Neural crest cell (in vitro differentiated cells): ENCODE measurements at regions not wholly inside any gene's neighbourhood (a gene's known extent, or its start where the extent isn't known, plus 50 kb on each side); places are given as distances from the start of the nearest gene placed in this dataset.

Experiments
- DNase-seq: peaks from one replicate; pipeline ENCODE4 v3.0.0; 2021; ENCODE audit warnings: low read depth, mixed read lengths, low spot score
- H3K27ac Mint-ChIP-seq: one replicate; pipeline ENCODE4 v1.8.0; 2021; ENCODE audit warnings: mild to moderate bottlenecking, mixed read lengths; ENCODE audit not compliant: unreplicated experiment
- H3K27me3 Mint-ChIP-seq: 2 replicates; pipeline ENCODE4 v1.8.0; 2021; ENCODE audit warnings: low read depth, mild to moderate bottlenecking, mixed read lengths
- H3K36me3 Mint-ChIP-seq: 2 replicates; pipeline ENCODE4 v1.8.0; 2021; ENCODE audit warnings: low read depth, mild to moderate bottlenecking, mixed read lengths
- H3K4me1 Mint-ChIP-seq: 2 replicates; pipeline ENCODE4 v1.8.0; 2021; ENCODE audit warnings: mixed read lengths
- H3K4me3 Mint-ChIP-seq: one replicate; pipeline ENCODE4 v1.8.0; 2021; ENCODE audit warnings: mild to moderate bottlenecking, mixed read lengths
- H3K9me3 Mint-ChIP-seq: 2 replicates; pipeline ENCODE4 v1.8.0; 2021; ENCODE audit warnings: mixed read lengths
- TF ChIP-seq, protein P1 (sequence below): fragments of 200-600 bp; sonication (generic); conservative IDR thresholded peaks from 2 replicates; pipeline ENCODE4 v1.5.0; 2021; ENCODE audit warnings: antibody characterized with exemption, mild to moderate bottlenecking

DNA sequence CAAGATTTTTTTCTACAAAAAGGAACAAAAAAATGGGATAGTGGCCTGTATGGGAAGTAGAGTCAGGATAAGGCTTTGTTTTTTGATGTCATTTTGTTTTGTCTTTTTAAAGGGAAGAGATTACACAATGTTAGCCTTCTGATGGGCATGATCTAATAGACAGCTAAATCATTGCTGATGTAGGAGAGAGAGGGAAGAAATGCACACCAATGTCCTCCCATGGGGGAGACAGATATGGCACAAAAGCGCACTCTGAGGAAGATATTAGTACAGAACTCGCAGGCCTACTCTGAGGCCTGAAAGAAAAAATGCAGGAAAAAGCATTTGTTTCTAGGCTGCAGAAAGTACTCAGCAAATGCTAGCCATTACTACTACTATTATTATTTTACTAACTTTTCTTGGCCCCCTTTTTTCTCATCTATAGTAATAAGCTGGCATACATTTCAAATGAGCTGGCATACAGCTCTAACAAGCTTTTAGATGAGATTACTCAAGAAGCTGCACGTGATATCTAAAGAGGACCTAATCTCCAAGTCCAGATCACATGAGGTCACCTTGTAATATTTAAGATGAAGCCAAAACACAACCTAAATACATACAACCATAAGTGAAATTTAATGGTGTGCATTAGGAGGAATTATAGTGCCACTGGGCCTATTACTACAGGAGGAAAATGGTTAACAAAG is 269.4 kb upstream of the TANK start:
- Mint-ChIP-seq H3K27ac (no peak overlapping the region), H3K36me3 (no peaks in the 10 kb centered on the region), H3K9me3 (peaks cover 3% of the 10 kb centered on the region), H3K4me1 (no peaks in the 10 kb centered on the region), H3K27me3 (no peaks in the 10 kb centered on the region), H3K4me3 (no peak overlapping the region)
- no peak for DNase-seq
- TF ChIP-seq, protein P1, sequence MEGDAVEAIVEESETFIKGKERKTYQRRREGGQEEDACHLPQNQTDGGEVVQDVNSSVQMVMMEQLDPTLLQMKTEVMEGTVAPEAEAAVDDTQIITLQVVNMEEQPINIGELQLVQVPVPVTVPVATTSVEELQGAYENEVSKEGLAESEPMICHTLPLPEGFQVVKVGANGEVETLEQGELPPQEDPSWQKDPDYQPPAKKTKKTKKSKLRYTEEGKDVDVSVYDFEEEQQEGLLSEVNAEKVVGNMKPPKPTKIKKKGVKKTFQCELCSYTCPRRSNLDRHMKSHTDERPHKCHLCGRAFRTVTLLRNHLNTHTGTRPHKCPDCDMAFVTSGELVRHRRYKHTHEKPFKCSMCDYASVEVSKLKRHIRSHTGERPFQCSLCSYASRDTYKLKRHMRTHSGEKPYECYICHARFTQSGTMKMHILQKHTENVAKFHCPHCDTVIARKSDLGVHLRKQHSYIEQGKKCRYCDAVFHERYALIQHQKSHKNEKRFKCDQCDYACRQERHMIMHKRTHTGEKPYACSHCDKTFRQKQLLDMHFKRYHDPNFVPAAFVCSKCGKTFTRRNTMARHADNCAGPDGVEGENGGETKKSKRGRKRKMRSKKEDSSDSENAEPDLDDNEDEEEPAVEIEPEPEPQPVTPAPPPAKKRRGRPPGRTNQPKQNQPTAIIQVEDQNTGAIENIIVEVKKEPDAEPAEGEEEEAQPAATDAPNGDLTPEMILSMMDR = no peak

DNA sequence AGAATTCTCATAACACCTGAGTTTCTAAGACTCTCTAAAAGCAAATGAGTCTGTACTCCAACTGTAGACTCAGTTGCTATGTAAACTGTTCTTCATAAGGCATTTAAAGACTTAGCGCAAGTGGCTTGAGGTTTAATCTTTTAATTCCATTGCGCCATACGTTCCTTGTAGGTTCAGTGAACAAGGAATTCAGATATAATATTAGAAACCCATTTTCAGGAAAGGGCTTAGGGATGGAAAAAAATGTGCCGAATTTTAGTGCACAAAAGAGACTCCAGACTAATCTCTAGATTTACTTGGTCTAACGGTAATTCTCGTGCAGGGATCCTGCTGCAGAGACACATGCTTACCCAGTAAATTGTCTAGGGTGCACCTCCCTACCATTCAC is 268.9 kb upstream of the TANK start:
- H3K27me3 Mint-ChIP-seq = no peaks in the 10 kb centered on the region
- DNase-seq = no peak
- H3K36me3 Mint-ChIP-seq = no peaks in the 10 kb centered on the region
- no peaks in the 10 kb centered on the region for H3K4me1 Mint-ChIP-seq
- TF ChIP-seq, protein P1 = no peak
- H3K9me3 Mint-ChIP-seq = peaks cover 3% of the 10 kb centered on the region
- no peak overlapping the region for H3K27ac Mint-ChIP-seq
- H3K4me3 Mint-ChIP-seq = no peak overlapping the region

DNA sequence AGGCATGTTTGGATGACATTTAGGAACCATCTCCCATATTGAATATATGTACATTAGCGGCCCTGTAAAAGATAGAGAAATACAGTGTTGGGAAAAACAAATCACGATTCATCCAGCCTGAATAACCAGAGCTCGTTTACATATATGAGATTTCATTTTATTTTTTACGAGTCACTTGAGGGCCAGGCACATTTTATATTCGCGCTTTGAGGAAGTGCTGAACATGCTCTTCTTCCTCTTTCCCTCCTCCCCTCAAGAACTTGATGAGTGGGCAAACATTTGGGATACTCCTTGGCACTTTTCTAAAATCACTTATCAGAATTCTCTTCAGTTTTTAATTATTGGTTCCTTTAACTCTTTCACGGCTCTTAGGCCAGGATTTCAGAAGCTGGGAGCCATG is 268.0 kb upstream of the TANK start:
- TF ChIP-seq, protein P1 = no peak
- Mint-ChIP-seq H3K36me3 (no peaks in the 10 kb centered on the region), H3K4me1 (no peaks in the 10 kb centered on the region), H3K27ac (no peak overlapping the region), H3K27me3 (no peaks in the 10 kb centered on the region), H3K4me3 (no peak overlapping the region), H3K9me3 (peaks cover 3% of the 10 kb centered on the region)
- no peak for DNase-seq

GRCh38 chr2:160893581-160893980 is 266.6 kb upstream of the TANK start:
- no peak overlapping the region for H3K27ac Mint-ChIP-seq
- H3K4me1 Mint-ChIP-seq = no peaks in the 10 kb centered on the region
- H3K27me3 Mint-ChIP-seq = no peaks in the 10 kb centered on the region

GRCh38 chr2:160898581-160899307 is 261.5 kb upstream of the TANK start:
- TF ChIP-seq, protein P1 = no peak

More at GRCh38 chr2:160893581-160893980, 266.6 kb upstream of the TANK start:
- DNase-seq = no peak
- no peak overlapping the region for H3K4me3 Mint-ChIP-seq
- H3K9me3 Mint-ChIP-seq = peaks cover 3% of the 10 kb centered on the region
- H3K36me3 Mint-ChIP-seq = no peaks in the 10 kb centered on the region
- TF ChIP-seq, protein P1 = no peak

More at GRCh38 chr2:160898581-160899307, 261.5 kb upstream of the TANK start:
- DNase-seq = no peak
- H3K9me3 Mint-ChIP-seq = peaks cover 3% of the 10 kb centered on the region
- H3K27ac Mint-ChIP-seq = no peak overlapping the region
- H3K4me3 Mint-ChIP-seq = no peak overlapping the region
- peaks cover 4% of the 10 kb centered on the region for H3K4me1 Mint-ChIP-seq
- H3K36me3 Mint-ChIP-seq = no peaks in the 10 kb centered on the region
- H3K27me3 Mint-ChIP-seq = no peaks in the 10 kb centered on the region
